Neutrophil (primary cell): ENCODE measurements at regions not wholly inside any gene's neighbourhood (a gene's known extent, or its start where the extent isn't known, plus 50 kb on each side); places are given as distances from the start of the nearest gene placed in this dataset.
A peak's percentile ranks its signal among the peaks of the same experiment; 100 is the strongest.
"Not testable (repeated sequence)": the region's sequence is repeated elsewhere in the genome, so short reads cannot be mapped to it uniquely, and the experiment has no call there.

Experiments
- H3K27ac ChIP-seq: fragments of 200-600 bp; sonication (generic); 2 replicates; pipeline ENCODE4 v1.5.1; 2016; ENCODE audit warnings: mild to moderate bottlenecking, moderate library complexity
- H3K27me3 ChIP-seq: fragments of 200-600 bp; sonication (generic); 2 replicates; pipeline ENCODE4 v1.6.0; 2016; ENCODE audit warnings: mild to moderate bottlenecking
- H3K36me3 ChIP-seq: fragments of 200-600 bp; sonication (generic); 2 replicates; pipeline ENCODE4 v1.5.1; 2017
- H3K4me1 ChIP-seq, 2 experiments: fragments of 200-600 bp in 1 of 2; sonication (generic) in 1 of 2; 1 replicate in 1 of 2; 2 replicates in 1 of 2; pipeline versions ENCODE4 v1.5.1 to v1.6.1; 2013 to 2016; ENCODE audit warnings: low read depth in 1 of 2, low read length in 1 of 2, mild to moderate bottlenecking in 1 of 2, moderate library complexity in 1 of 2; ENCODE audit not compliant: control insufficient read depth in 1 of 2, insufficient read depth in 1 of 2
- H3K4me3 ChIP-seq, 2 experiments: fragments of 200-600 bp in 1 of 2; sonication (generic) in 1 of 2; 1 replicate in 1 of 2; 2 replicates in 1 of 2; pipeline ENCODE4 v1.5.1; 2013 to 2016; ENCODE audit warnings: low read depth in 1 of 2, low read length in 1 of 2, mild to moderate bottlenecking in 1 of 2, moderate library complexity in 1 of 2
- H3K9me3 ChIP-seq: fragments of 200-600 bp; sonication (generic); 2 replicates; pipeline ENCODE4 v1.5.1; 2016
- TF ChIP-seq, protein P1 (sequence below): fragments of 200-600 bp; sonication (generic); IDR thresholded peaks from 2 replicates; pipeline ENCODE4 v1.5.1; 2016; ENCODE audit warnings: antibody characterized with exemption

GRCh38 chr10:125521721-125522680, 161.0 kb downstream of the TEX36 start:
- Histone ChIP-seq H3K4me3 (no peak overlapping the region), H3K36me3 (no peaks in the 10 kb centered on the region)

GRCh38 chr10:125520968-125521367, 162.0 kb downstream of the TEX36 start:
- Histone ChIP-seq H3K9me3 (no peaks in the 10 kb centered on the region), H3K36me3 (no peaks in the 10 kb centered on the region), H3K4me3 (no peak overlapping the region), H3K4me1 (no peaks in the 10 kb centered on the region), H3K27me3 (no peaks in the 10 kb centered on the region), H3K27ac (no peak overlapping the region)
- TF ChIP-seq, protein P1, sequence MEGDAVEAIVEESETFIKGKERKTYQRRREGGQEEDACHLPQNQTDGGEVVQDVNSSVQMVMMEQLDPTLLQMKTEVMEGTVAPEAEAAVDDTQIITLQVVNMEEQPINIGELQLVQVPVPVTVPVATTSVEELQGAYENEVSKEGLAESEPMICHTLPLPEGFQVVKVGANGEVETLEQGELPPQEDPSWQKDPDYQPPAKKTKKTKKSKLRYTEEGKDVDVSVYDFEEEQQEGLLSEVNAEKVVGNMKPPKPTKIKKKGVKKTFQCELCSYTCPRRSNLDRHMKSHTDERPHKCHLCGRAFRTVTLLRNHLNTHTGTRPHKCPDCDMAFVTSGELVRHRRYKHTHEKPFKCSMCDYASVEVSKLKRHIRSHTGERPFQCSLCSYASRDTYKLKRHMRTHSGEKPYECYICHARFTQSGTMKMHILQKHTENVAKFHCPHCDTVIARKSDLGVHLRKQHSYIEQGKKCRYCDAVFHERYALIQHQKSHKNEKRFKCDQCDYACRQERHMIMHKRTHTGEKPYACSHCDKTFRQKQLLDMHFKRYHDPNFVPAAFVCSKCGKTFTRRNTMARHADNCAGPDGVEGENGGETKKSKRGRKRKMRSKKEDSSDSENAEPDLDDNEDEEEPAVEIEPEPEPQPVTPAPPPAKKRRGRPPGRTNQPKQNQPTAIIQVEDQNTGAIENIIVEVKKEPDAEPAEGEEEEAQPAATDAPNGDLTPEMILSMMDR, result no peak

More at GRCh38 chr10:125521721-125522680, 161.0 kb downstream of the TEX36 start:
- no peak overlapping the region for H3K27ac ChIP-seq
- H3K4me1 ChIP-seq, result no peaks in the 10 kb centered on the region
- TF ChIP-seq, protein P1, result peak; percentile 23
- H3K27me3 ChIP-seq, result no peaks in the 10 kb centered on the region
- no peaks in the 10 kb centered on the region for H3K9me3 ChIP-seq

DNA sequence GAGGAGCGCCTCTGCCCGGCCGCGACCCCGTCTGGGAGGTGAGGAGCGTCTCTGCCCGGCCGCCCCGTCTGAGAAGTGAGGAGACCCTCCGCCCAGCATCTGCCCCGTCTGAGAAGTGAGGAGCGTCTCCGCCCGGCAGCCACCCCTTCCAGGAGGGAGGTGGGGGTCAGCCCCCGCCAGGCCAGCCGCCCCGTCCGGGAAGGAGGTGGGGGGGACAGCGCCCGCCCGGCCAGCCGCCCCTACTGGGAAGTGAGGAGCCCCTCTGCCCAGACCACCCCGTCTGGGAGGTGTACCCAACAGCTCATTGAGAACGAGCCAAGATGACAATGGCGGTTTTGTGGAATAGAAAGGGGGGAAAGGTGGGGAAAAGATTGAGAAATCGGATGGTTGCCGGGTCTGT, 164.6 kb downstream of the TEX36 start:
- H3K27ac ChIP-seq, H3K27me3 ChIP-seq, H3K36me3 ChIP-seq, H3K4me3 ChIP-seq, H3K9me3 ChIP-seq, H3K4me1 ChIP-seq: not testable (repeated sequence)

GRCh38 chr10:125515571-125515970, 167.4 kb downstream of the TEX36 start:
- no peak overlapping the region for H3K4me3 ChIP-seq
- no peak overlapping the region for H3K27ac ChIP-seq
- no peaks in the 10 kb centered on the region for H3K9me3 ChIP-seq
- TF ChIP-seq, protein P1, result no peak
- no peaks in the 10 kb centered on the region for H3K4me1 ChIP-seq
- no peaks in the 10 kb centered on the region for H3K36me3 ChIP-seq
- no peaks in the 10 kb centered on the region for H3K27me3 ChIP-seq

DNA sequence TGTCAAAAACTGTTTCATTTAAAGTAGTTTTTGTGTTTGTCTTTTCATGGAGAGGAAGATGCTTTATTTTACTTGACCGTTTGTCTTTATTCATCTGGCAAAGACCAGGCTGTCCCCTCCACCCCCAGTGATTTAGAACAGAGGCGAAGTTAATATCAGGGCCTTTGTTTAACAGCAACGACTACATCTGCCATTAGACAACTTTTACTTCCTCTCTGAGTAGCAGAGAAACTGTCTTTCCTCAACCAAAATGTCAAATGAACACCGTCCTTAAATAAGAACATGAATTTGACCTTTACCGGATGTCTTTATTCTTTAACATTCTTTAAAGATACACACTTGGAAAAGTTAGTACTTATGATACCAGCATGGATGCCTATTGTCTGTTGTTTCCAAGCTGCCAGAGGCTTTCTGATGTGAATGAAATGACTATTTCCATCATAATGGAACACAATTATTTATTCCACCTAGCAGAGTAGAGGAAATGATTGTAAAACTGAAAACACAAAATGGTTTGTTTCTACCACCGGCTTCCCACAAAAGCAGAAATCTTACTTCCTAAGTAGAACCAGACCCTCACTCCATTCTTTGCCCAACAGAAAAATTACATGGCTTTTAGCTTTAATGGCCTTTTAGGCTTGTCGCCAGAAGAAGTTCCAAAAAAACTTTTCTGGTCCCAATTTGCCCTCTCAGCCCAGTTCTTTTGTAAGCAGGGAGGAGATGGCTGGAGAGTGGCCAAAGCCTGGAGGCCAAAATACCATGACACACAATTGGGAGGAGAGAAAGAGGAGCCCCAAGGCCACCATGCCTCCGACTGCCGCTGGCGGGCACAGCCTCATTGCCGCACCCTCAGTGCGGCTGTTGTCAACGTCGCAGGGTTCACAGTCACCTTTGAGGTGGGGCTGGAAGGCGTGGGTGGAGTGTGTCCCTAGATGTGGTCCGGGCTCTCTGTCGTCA, 168.5 kb downstream of the TEX36 start:
- no peak overlapping the region for H3K27ac ChIP-seq

More for the DNA sequence above, 168.5 kb downstream of the TEX36 start:
- H3K36me3 ChIP-seq, result no peaks in the 10 kb centered on the region
- H3K9me3 ChIP-seq, result no peaks in the 10 kb centered on the region
- H3K4me3 ChIP-seq, result no peak overlapping the region
- TF ChIP-seq, protein P1, result no peak
- no peaks in the 10 kb centered on the region for H3K4me1 ChIP-seq
- H3K27me3 ChIP-seq, result no peaks in the 10 kb centered on the region
